Right lobe of liver (tissue), 4 donors: ENCODE measurements at regions not wholly inside any gene's neighbourhood (a gene's known extent, or its start where the extent isn't known, plus 50 kb on each side); places are given as distances from the start of the nearest gene placed in this dataset.

Experiments
- POLR2A ChIP-seq: fragments of 450-650 bp; IDR thresholded peaks from one replicate; pipeline ENCODE4 v1.6.1; 2017; ENCODE audit warnings: antibody characterized with exemption, mild to moderate bottlenecking
- TF ChIP-seq, protein P1 (sequence below), 4 donors: fragments of 200-600 bp in 3 of 4; fragments of 450-650 bp in 1 of 4; IDR thresholded peaks; one replicate each; pipeline versions ENCODE4 v1.5.1 to v1.8.0; 2016 to 2022; ENCODE audit warnings: antibody characterized with exemption in 4 of 4, mild to moderate bottlenecking in 2 of 4
- donor health status: DM: no; HTN: no; CAD: no.
- donor health status: DM: no; HTN: no; CAD: no.
- donor health status: DM: no; HTN: yes; CAD: no.

DNA sequence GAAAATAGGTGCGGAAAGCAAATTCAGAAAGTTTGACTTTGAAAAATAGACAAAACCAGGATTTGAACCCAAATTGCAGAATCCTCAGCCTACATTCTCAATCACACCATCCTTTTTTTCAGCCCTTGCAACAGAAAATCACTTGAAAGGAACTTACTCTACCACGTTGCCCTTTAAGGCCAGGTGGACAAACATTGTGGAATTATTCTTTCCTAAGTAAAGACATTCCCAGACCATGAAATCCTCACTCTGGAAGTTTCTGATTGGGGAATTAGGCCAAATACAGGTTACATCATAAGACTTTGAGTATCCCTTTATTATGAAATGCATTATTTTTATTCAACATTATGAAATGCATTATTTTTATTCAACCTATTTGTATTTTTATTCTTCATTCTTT is 259.4 kb downstream of the RAD51AP2 start:
- TF ChIP-seq, protein P1, sequence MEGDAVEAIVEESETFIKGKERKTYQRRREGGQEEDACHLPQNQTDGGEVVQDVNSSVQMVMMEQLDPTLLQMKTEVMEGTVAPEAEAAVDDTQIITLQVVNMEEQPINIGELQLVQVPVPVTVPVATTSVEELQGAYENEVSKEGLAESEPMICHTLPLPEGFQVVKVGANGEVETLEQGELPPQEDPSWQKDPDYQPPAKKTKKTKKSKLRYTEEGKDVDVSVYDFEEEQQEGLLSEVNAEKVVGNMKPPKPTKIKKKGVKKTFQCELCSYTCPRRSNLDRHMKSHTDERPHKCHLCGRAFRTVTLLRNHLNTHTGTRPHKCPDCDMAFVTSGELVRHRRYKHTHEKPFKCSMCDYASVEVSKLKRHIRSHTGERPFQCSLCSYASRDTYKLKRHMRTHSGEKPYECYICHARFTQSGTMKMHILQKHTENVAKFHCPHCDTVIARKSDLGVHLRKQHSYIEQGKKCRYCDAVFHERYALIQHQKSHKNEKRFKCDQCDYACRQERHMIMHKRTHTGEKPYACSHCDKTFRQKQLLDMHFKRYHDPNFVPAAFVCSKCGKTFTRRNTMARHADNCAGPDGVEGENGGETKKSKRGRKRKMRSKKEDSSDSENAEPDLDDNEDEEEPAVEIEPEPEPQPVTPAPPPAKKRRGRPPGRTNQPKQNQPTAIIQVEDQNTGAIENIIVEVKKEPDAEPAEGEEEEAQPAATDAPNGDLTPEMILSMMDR (IDR thresholded peaks at IDR 0.05) = no peak
- TF ChIP-seq POLR2A = no peak
